Neural progenitor cell (in vitro differentiated cells): ENCODE measurements at regions not wholly inside any gene's neighbourhood (a gene's known extent, or its start where the extent isn't known, plus 50 kb on each side); places are given as distances from the start of the nearest gene placed in this dataset.

ENCODE experiments used
- EZH2 ChIP-seq: fragments of 200-600 bp; sonication (generic); IDR thresholded peaks from 2 replicates; pipeline ENCODE4 v1.6.1; 2017; ENCODE audit warnings: antibody characterized with exemption, mild to moderate bottlenecking, moderate library complexity
- EZH2phosphoT487 ChIP-seq: fragments of 200-600 bp; sonication (generic); IDR thresholded peaks from 2 replicates; pipeline ENCODE4 v1.6.1; 2017; ENCODE audit warnings: antibody characterized with exemption
- TF ChIP-seq, protein P1 (sequence below): fragments of 200-600 bp; sonication (generic); IDR thresholded peaks from 2 replicates; pipeline ENCODE4 v1.5.1; 2017; ENCODE audit warnings: antibody characterized with exemption, mild to moderate bottlenecking

DNA sequence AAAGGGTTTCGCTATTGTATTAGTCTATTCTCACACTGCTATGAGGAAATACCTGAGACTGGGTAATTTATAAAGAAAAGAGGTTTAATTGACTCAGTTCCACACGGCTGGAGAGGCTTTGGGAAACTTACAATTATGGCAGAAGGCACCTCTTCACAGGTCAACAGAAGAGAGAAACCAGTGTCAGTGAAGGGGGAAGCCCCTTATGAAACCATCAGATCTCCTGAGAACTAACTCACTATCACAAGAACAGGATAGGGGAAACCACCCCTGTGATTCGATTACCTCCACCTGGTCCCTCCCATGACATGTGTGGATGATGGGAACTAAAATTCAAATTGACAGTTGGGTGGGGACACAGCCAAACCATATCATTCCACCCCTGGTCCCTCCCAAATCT, 589.5 kb downstream of the CENPC start:
- TF ChIP-seq, protein P1, sequence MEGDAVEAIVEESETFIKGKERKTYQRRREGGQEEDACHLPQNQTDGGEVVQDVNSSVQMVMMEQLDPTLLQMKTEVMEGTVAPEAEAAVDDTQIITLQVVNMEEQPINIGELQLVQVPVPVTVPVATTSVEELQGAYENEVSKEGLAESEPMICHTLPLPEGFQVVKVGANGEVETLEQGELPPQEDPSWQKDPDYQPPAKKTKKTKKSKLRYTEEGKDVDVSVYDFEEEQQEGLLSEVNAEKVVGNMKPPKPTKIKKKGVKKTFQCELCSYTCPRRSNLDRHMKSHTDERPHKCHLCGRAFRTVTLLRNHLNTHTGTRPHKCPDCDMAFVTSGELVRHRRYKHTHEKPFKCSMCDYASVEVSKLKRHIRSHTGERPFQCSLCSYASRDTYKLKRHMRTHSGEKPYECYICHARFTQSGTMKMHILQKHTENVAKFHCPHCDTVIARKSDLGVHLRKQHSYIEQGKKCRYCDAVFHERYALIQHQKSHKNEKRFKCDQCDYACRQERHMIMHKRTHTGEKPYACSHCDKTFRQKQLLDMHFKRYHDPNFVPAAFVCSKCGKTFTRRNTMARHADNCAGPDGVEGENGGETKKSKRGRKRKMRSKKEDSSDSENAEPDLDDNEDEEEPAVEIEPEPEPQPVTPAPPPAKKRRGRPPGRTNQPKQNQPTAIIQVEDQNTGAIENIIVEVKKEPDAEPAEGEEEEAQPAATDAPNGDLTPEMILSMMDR, result no peak
- TF ChIP-seq EZH2 (no peak), EZH2phosphoT487 (no peak)
